ENCODE measurements at regions not wholly inside any gene's neighbourhood (a gene's known extent, or its start where the extent isn't known, plus 50 kb on each side); places are given as distances from the start of the nearest gene placed in this dataset.
"Not testable (repeated sequence)": the region's sequence is repeated elsewhere in the genome, so short reads cannot be mapped to it uniquely, and the experiment has no call there.

GRCh38 chr5:34372739-34373138 lies 283.4 kb upstream of the RAI14 start:
- not testable (repeated sequence) for TF ChIP-seq CTCF, POLR2A (IDR thresholded peaks at IDR 0.05)

Data from adrenal gland (tissue), 5 donors.